Sciatic nerve (tissue), 2 donors: ENCODE measurements at regions not wholly inside any gene's neighbourhood (a gene's known extent, or its start where the extent isn't known, plus 50 kb on each side); places are given as distances from the start of the nearest gene placed in this dataset.

Experiments
- ATAC-seq: fragments of 200-7000 bp; cut with Tn5 transposase; one replicate; pipeline ENCODE4 v1.9.1; 2020; ENCODE audit warnings: mild to moderate bottlenecking, moderate library complexity
- DNase-seq: peaks from one replicate; pipeline ENCODE4 v3.0.0-alpha.2; 2020; ENCODE audit warnings: low spot score
- intact Hi-C: fragments of 100-400 bp; cut with DNase I; formaldehyde crosslinking; loops from one replicate; pipeline ENCODE4 v1.14.2; 2022
- donor health status: DM: no; HTN: no; CAD: no.
- donor health status: DM: no; HTN: no; CAD: no.

DNA sequence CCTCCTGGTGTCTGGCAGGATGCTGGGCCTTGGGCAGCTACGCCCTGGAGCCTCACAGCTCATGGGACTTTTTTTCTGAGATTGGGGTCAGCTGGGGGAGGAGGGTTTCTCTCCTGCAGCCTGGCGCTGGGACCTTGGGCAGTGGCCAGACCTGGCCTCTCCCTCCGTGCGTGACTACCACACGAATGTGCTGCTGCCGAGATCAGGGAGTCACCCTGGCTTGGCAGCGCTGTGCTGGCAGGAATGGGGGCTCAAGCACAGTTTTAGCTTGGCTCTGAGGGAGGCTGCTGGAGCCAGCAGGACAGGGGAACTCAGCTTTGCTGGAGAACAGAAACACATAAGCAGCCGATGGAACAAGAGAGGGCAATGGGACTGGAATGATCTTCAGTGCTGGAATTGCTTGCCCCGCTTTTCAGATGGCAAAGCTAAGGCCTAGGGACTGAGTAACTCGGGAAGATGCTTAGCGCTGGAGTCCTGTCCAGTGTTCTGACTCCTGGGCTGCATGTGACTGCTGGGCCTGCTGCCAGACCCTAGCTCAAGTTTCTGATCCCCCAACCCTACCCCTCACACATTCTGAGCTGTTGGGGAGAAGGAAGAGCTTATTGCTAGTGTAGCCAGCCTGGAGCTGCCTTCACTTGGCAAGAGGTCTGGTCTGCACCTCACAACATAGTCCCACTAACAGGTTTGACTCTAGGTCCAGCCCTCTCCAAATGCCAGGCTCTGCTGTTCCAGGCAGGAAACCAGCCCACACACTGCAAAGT is 69.9 kb downstream of the NAV1 start:
- DNase-seq (no peak), ATAC-seq (no peak)
- intact Hi-C loops, result no loop called here

DNA sequence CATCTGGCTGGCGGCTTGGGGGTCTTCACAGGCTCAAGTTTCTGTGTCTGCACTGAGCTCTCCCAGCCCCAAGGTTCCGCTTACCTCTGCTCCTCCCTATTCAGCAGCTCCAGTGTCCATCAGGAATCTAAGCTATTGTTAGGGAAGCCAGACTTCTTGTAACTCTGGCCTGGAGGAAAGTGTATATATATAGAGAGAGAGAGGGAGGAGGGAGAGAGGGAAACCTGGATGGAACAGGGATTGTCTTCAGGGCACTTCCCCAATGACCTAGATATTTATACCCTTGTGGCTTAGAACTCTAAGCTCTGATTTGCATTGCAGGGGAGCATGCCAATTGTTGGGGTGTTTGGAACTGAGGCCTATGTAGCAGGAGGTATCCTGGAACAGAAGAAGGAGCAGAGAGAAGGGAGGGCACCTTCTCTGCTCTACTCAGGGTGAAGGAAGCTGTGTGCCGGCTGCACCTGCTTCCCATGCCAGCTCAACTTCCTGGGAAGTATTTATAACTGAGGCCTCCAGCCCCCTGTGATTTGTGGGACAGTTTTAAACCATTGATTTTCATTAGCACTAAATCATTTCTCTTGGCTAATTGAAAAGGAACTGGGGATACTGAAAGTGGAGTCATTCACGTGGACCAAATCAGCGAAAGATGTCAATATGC is 70.9 kb downstream of the NAV1 start:
- DNase-seq, result no peak
- ATAC-seq, result no peak
- intact Hi-C loops, result no loop called here

GRCh38 chr1:201610858-201611257 is 71.9 kb downstream of the NAV1 start:
- ATAC-seq (no peak), DNase-seq (no peak)

GRCh38 chr1:201612645-201613044 is 73.7 kb downstream of the NAV1 start:
- DNase-seq (no peak), ATAC-seq (no peak)
- intact Hi-C loops, result no loop called here

More at GRCh38 chr1:201610858-201611257, 71.9 kb downstream of the NAV1 start:
- intact Hi-C loops, result no loop called here

GRCh38 chr1:201614262-201615015 is 75.5 kb downstream of the NAV1 start:
- intact Hi-C loops, result no loop called here
- DNase-seq (no peak), ATAC-seq (peak; percentile 70)

DNA sequence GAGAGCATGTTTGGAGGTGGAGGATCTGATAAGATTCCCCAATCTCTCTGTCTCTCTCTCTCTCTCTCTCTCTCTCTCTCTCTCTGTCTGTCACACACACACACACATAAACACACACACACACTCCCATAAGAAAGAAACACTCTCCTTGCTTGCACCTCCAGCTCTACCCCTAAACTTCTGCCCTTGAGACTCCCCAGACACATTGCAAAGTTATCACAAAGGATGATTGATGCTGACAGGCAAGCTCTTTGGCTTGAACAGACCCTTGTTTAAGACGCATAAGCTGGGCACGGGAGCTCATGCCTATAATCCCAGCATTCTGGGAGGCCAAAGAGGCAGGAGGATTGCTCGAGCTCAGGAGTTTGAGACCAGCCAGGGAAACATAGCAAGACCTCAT is 78.2 kb downstream of the NAV1 start:
- no peak for DNase-seq
- no peak for ATAC-seq
- intact Hi-C loops, result no loop called here

DNA sequence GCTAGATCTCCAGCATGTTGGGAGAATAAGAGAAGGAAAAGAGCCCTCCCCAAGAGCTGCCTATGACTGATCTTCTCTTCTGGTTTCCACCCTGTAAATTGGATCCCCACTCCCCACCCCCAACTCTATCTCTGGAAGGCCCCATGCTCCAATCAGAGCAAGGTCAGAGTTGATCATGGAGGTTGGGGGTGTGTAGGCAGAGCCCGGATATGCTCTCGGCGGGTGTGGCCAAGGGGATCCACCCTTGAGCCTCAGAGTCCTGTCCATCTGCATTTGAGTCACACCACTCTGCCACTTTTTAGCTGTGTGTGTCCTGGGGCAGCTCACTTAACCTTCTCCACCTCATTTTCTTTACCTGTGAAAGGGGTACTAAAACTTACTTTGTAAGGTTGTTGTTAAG is 79.5 kb downstream of the NAV1 start:
- ATAC-seq (no peak), DNase-seq (no peak)
- intact Hi-C loops, result no loop called here

GRCh38 chr1:201618905-201619304 is 80.0 kb downstream of the NAV1 start:
- intact Hi-C loops, result no loop called here
- ATAC-seq, result no peak
- DNase-seq, result no peak

DNA sequence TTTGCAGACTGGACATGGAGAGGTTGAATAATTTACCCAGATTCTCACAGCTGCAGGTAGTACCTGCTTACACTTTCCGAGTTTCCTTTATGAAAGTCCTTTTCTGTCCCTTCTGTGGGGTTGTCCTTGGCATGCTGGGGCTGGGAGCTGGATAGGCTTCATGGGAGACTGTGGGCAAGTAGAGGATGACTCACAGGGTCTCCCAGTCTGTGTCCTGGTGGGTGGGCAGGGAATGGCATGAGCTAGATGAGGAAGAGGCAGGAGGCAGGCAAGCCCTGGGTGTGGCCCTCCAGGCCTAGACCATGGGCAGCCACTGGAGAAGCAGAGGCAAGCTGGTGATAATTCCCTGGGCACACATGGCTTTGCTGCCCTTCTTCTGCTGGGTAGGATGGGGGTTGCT is 80.6 kb downstream of the NAV1 start:
- DNase-seq (no peak), ATAC-seq (peak; percentile 34)
- intact Hi-C loops, result no loop called here

DNA sequence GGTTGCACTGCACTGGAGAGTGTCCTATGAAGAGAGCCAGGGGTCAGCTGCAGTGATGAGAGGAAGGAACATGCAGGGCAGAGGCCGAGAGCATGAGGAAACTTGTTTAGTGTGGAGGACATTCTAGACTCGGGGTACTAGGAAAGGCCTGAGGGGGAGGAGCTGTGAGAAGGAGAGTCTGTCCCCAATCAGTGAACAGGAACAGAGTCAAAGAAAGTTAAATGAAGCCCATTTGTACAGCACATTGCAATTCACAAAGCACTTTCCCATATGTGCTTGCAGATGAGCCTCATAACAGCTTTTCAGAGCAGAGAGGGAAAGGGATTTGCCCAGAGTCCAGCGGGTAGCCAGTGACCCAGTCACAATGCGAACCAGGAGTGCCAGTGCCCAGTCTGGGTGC is 83.4 kb downstream of the NAV1 start:
- DNase-seq (no peak), ATAC-seq (no peak)
- intact Hi-C loops, result no loop called here

- ATAC-seq (no peak), DNase-seq (no peak)
- intact Hi-C loops, result no loop called here
Observed at GRCh38 chr1:201622824-201623223, 83.9 kb downstream of the NAV1 start.

DNA sequence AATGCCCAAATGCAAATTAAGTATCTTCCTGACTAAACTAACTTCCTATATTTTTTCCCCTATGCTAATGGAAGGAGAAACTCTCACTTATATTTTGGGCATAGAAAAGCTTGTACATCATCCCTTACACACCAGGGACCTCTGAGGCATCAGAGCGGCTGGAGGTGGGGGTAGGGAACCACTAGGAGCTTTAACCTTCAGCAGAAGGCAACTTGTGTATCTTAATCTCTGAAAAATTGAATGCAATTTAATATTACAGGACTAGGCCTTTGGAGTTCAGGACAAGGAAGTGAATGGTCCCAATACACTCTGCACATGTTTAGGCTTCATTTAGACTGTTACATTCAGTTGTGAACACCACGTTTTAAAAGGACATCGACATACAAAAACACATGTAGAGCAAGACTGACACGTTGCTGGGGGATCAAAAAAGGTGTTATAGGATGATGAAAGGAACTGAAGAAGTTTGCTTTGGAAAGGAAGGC is 85.9 kb downstream of the NAV1 start:
- intact Hi-C loops, result no loop called here
- DNase-seq (no peak), ATAC-seq (no peak)

DNA sequence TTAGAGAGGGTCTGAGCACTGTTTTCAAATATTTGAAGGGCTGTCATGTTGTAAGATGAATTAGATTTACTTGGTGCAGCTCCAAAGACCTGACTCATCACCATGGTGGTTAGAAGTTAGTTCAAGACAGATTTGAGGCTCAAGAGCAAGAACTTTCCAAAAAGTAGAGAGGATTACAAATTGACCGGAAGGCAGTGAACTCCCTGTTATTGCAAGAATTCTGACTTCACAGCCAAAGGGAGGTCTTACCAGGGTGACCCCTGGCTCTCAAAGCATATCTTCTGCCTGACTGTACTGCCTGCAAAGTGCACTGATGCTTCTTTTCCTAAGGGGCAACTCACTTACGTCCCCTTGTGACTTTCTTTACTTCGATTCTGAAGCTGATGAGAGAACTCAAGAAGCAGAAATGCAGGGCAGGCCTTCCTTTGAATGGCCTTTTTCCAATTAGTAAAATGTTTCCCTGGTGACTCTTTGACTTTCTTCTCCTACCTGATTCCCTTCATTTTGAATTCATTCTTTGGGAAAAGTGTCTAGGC is 86.4 kb downstream of the NAV1 start:
- DNase-seq (no peak), ATAC-seq (peak; percentile 81)
- intact Hi-C loops, result no loop called here

GRCh38 chr1:201625851-201626251 is 86.9 kb downstream of the NAV1 start:
- no peak for ATAC-seq
- DNase-seq, result no peak
- intact Hi-C loops, result no loop called here

GRCh38 chr1:201626629-201627275 is 87.8 kb downstream of the NAV1 start:
- no peak for DNase-seq
- ATAC-seq, result no peak
- intact Hi-C loops, result no loop called here

- DNase-seq (no peak), ATAC-seq (no peak)
- intact Hi-C loops, result no loop called here
Observed at GRCh38 chr1:201628490-201628889, 89.6 kb downstream of the NAV1 start.

- no peak for ATAC-seq
- DNase-seq, result no peak
- intact Hi-C loops, result no loop called here
Observed at GRCh38 chr1:201630582-201630981, 91.7 kb downstream of the NAV1 start.

GRCh38 chr1:201631037-201631436 is 92.1 kb downstream of the NAV1 start:
- DNase-seq, result no peak
- ATAC-seq, result no peak
- intact Hi-C loops, result no loop called here

DNA sequence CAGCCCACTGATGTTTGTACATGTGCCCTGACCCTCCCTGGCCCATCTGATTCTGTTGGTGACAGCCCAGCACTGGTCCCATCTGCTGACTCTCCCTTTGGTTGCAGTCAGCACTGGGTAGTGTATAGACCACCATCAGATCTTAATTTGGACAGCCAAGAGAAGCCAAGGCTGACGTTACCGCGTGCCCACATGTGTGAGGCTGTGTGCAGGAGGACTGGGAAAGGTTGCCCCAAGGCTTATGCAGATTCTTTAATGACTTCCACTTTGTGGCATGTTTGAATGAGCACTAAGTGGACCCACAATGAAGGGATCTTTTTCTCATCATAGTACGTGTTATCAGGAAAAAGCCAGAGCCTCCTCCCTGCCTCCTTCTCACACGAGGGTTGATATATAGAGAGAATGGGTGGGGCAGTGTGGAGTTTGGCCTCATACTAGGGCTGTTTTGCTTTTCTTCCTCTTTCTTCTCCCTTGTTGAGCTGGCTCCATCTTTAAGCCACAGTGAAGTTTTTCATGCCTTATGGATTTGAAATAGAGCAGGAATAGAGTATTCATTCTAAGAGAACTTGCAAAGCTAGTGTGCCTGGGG is 93.5 kb downstream of the NAV1 start:
- ATAC-seq (no peak), DNase-seq (no peak)
- intact Hi-C loops, result no loop called here
